HL-60 (cell line): ENCODE measurements at regions not wholly inside any gene's neighbourhood (a gene's known extent, or its start where the extent isn't known, plus 50 kb on each side); places are given as distances from the start of the nearest gene placed in this dataset.

Source experiments
- DNase-seq, 2 experiments: peaks; one replicate each; pipeline ENCODE4 v3.0.0-alpha.2; 2010 to 2020; ENCODE audit warnings: low read depth in 1 of 2, low spot score in 1 of 2
- H3K27ac ChIP-seq: fragments of 250-450 bp; sonication (Bioruptor Pico); replicated peaks from 2 replicates; pipeline ENCODE4 v1.5.1; 2020; ENCODE audit warnings: mild to moderate bottlenecking, moderate library complexity
- H3K27me3 ChIP-seq: fragments of 250-450 bp; sonication (Bioruptor Pico); 2 replicates; pipeline ENCODE4 v1.5.1; 2021; ENCODE audit warnings: mild to moderate bottlenecking, moderate library complexity; ENCODE audit not compliant: insufficient read depth, poor library complexity, severe bottlenecking
- H3K4me3 ChIP-seq: replicated peaks from 2 replicates; pipeline ENCODE4 v1.5.1; 2011; ENCODE audit warnings: mild to moderate bottlenecking, control low read depth, low read length; ENCODE audit not compliant: insufficient read depth
- GABPA ChIP-seq: IDR thresholded peaks from 2 replicates; pipeline ENCODE4 v1.6.1; 2012; ENCODE audit warnings: low read depth
- POLR2AphosphoS5 ChIP-seq: IDR thresholded peaks from 2 replicates; pipeline ENCODE4 v1.6.1; 2012; ENCODE audit warnings: low read depth
- SPI1 ChIP-seq: IDR thresholded peaks from 2 replicates; pipeline ENCODE4 v1.6.1; 2012; ENCODE audit warnings: low read depth, mild to moderate bottlenecking, borderline replicate concordance
- TF ChIP-seq, protein P1 (sequence below): IDR thresholded peaks from 2 replicates; pipeline ENCODE4 v1.6.1; 2012; ENCODE audit warnings: low read depth; ENCODE audit not compliant: insufficient replicate concordance
- TF ChIP-seq, protein P2 (sequence below): IDR thresholded peaks from one replicate; pipeline ENCODE4 v1.5.1; 2011; ENCODE audit warnings: low read length, control low read depth, inconsistent platforms; ENCODE audit not compliant: insufficient read depth

DNA sequence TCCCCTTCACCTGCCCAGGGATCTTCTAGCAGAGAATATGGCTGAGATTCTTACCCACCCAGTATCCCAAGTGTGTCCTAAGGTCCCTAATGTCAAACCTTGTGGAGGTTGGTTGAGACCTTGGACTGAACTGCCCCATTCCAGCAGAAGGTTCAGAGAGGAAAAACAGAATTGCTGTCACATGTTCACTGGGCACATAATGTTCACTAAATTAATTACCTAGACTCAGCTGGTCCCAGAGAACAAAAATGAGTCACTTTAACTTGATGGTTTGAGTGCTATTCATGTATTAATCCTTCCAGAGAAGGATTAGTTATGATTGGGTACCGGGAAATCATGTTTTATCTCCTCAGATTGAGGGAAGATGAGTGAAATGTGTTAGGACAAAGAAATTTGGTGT lies 171.3 kb upstream of the GADL1 start:
- Histone ChIP-seq H3K27me3 (no peaks in the 10 kb centered on the region), H3K4me3 (no peak overlapping the region), H3K27ac (no peak overlapping the region)
- DNase-seq: no peak
- TF ChIP-seq, protein P1, sequence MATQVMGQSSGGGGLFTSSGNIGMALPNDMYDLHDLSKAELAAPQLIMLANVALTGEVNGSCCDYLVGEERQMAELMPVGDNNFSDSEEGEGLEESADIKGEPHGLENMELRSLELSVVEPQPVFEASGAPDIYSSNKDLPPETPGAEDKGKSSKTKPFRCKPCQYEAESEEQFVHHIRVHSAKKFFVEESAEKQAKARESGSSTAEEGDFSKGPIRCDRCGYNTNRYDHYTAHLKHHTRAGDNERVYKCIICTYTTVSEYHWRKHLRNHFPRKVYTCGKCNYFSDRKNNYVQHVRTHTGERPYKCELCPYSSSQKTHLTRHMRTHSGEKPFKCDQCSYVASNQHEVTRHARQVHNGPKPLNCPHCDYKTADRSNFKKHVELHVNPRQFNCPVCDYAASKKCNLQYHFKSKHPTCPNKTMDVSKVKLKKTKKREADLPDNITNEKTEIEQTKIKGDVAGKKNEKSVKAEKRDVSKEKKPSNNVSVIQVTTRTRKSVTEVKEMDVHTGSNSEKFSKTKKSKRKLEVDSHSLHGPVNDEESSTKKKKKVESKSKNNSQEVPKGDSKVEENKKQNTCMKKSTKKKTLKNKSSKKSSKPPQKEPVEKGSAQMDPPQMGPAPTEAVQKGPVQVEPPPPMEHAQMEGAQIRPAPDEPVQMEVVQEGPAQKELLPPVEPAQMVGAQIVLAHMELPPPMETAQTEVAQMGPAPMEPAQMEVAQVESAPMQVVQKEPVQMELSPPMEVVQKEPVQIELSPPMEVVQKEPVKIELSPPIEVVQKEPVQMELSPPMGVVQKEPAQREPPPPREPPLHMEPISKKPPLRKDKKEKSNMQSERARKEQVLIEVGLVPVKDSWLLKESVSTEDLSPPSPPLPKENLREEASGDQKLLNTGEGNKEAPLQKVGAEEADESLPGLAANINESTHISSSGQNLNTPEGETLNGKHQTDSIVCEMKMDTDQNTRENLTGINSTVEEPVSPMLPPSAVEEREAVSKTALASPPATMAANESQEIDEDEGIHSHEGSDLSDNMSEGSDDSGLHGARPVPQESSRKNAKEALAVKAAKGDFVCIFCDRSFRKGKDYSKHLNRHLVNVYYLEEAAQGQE: no peak
- TF ChIP-seq GABPA: no peak
- TF ChIP-seq, protein P2, sequence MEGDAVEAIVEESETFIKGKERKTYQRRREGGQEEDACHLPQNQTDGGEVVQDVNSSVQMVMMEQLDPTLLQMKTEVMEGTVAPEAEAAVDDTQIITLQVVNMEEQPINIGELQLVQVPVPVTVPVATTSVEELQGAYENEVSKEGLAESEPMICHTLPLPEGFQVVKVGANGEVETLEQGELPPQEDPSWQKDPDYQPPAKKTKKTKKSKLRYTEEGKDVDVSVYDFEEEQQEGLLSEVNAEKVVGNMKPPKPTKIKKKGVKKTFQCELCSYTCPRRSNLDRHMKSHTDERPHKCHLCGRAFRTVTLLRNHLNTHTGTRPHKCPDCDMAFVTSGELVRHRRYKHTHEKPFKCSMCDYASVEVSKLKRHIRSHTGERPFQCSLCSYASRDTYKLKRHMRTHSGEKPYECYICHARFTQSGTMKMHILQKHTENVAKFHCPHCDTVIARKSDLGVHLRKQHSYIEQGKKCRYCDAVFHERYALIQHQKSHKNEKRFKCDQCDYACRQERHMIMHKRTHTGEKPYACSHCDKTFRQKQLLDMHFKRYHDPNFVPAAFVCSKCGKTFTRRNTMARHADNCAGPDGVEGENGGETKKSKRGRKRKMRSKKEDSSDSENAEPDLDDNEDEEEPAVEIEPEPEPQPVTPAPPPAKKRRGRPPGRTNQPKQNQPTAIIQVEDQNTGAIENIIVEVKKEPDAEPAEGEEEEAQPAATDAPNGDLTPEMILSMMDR: no peak
- TF ChIP-seq POLR2AphosphoS5: no peak
- TF ChIP-seq SPI1: no peak

DNA sequence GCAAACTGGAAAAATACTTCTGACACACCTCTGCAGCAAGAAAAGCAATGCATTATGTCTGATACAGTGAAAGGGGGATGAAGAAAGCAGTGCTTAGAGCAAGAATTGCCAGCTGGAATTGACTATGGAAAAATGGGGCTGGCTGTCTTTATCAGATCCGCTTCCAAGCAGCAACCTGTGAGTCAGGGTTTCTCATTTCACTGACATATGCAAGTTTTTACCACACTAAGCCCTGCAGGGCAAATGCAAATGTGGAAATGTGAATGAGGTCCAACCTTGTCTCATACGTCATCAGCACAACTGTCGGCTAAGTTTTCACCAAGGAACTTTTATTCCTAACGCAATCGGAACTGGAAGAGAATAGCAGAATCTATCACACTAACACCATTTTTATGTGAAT lies 172.5 kb upstream of the GADL1 start:
- H3K27ac ChIP-seq: no peak overlapping the region
- TF ChIP-seq SPI1: no peak
- TF ChIP-seq GABPA: no peak
- TF ChIP-seq, protein P1: no peak
- TF ChIP-seq, protein P2: no peak
- TF ChIP-seq POLR2AphosphoS5: no peak
- no peak overlapping the region for H3K4me3 ChIP-seq
- no peaks in the 10 kb centered on the region for H3K27me3 ChIP-seq
- DNase-seq: no peak

DNA sequence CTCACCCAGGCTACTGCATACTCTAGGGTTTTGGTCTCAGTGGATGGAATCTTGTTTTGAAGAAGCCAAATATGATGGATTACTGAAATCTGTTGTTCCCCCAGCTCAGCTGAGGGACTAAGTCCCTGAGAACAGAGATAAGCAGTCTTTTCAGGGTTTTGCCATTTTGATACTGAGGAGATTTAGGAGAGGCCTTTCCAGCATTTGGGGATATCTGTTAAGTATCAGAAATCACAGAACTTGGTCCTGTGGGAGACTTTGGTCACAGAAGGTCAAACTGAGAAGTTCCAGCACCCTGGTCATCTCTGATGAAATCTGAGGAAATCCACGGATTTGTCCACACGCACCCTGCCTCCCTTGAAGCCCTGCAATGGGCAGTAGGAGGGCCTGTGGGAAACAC lies 181.0 kb upstream of the GADL1 start:
- no peak overlapping the region for H3K4me3 ChIP-seq
- no peak for DNase-seq
- H3K27ac ChIP-seq: no peak overlapping the region
- TF ChIP-seq SPI1 (no peak), GABPA (no peak), POLR2AphosphoS5 (no peak)
- TF ChIP-seq, protein P1: no peak
- TF ChIP-seq, protein P2: no peak
- H3K27me3 ChIP-seq: no peaks in the 10 kb centered on the region
